Kasumi-1 (cell line): ENCODE measurements at regions not wholly inside any gene's neighbourhood (a gene's known extent, or its start where the extent isn't known, plus 50 kb on each side); places are given as distances from the start of the nearest gene placed in this dataset.

Experiments
- DNase-seq, 2 experiments: peaks; one replicate each; lab custom pipeline; 2025; lab: John Stamatoyannopoulos, UW

GRCh38 chr7:16978358-16979244, 96.8 kb upstream of the AGR3 start:
- DNase-seq: no peak

- DNase-seq: no peak
Observed at GRCh38 chr7:16980539-16980938, 98.8 kb upstream of the AGR3 start.

- DNase-seq: peak; percentile 8
Observed at GRCh38 chr7:16982640-16983350, 101.0 kb upstream of the AGR3 start.

GRCh38 chr7:16984375-16984774, 102.6 kb upstream of the AGR3 start:
- DNase-seq: no peak

- no peak for DNase-seq
Observed at GRCh38 chr7:16985621-16986020, 103.8 kb upstream of the AGR3 start.

GRCh38 chr7:16986755-16987154, 105.0 kb upstream of the AGR3 start:
- no peak for DNase-seq

GRCh38 chr7:16989811-16990413, 108.1 kb upstream of the AGR3 start:
- DNase-seq: no peak

GRCh38 chr7:16991551-16991950, 109.8 kb upstream of the AGR3 start:
- no peak for DNase-seq

GRCh38 chr7:16993543-16993942, 111.8 kb upstream of the AGR3 start:
- DNase-seq: no peak

GRCh38 chr7:16998481-16999051, 116.8 kb upstream of the AGR3 start:
- DNase-seq: no peak

- DNase-seq: peak; percentile 32 to 36
Observed at GRCh38 chr7:16999541-17000267, 117.9 kb upstream of the AGR3 start.

GRCh38 chr7:17005271-17005670, 123.5 kb upstream of the AGR3 start:
- DNase-seq: no peak

- DNase-seq: no peak
Observed at GRCh38 chr7:17007841-17008240, 126.1 kb upstream of the AGR3 start.

GRCh38 chr7:17009007-17009719, 127.4 kb upstream of the AGR3 start:
- peak; percentile 21 to 48 for DNase-seq

GRCh38 chr7:17009933-17010332, 128.2 kb upstream of the AGR3 start:
- DNase-seq: no peak

- no peak for DNase-seq
Observed at GRCh38 chr7:17010637-17011300, 129.0 kb upstream of the AGR3 start.

GRCh38 chr7:17013204-17013603, 131.4 kb upstream of the AGR3 start:
- DNase-seq: no peak

- no peak for DNase-seq
Observed at GRCh38 chr7:17014686-17015085, 132.9 kb upstream of the AGR3 start.

GRCh38 chr7:17015598-17016031, 133.8 kb upstream of the AGR3 start:
- no peak for DNase-seq

GRCh38 chr7:17016402-17017010, 134.7 kb upstream of the AGR3 start:
- no peak for DNase-seq
